Neural cell (in vitro differentiated cells): ENCODE measurements at regions not wholly inside any gene's neighbourhood (a gene's known extent, or its start where the extent isn't known, plus 50 kb on each side); places are given as distances from the start of the nearest gene placed in this dataset.
"Not testable (repeated sequence)": the region's sequence is repeated elsewhere in the genome, so short reads cannot be mapped to it uniquely, and the experiment has no call there.

Experiments
- H2AFZ ChIP-seq: fragments of 200-600, 300-800 bp; sonication (generic), shearing (Covaris generic); 2 replicates; pipeline ENCODE4 v1.6.0; 2014; ENCODE audit warnings: low read depth, mild to moderate bottlenecking, antibody characterized with exemption, low read length, moderate library complexity
- H3F3A ChIP-seq: fragments of 200-600 bp; shearing (Covaris generic); 2 replicates; pipeline ENCODE4 v1.6.1; 2016; ENCODE audit warnings: mild to moderate bottlenecking, moderate library complexity, mixed read lengths, antibody characterized with exemption, low read length; ENCODE audit not compliant: insufficient read depth, poor library complexity, severe bottlenecking
- H3K27ac ChIP-seq: fragments of 200-600, 300-800 bp; sonication (generic), shearing (Covaris generic); 2 replicates; pipeline ENCODE4 v1.5.1; 2014; ENCODE audit warnings: mild to moderate bottlenecking, low read length, moderate library complexity
- H3K27me3 ChIP-seq: fragments of 300-800, 200-600 bp; sonication (generic), shearing (Covaris generic); 2 replicates; pipeline ENCODE4 v1.6.0; 2014; ENCODE audit warnings: mild to moderate bottlenecking, low read depth, low read length, moderate library complexity; ENCODE audit not compliant: insufficient read depth
- H3K36me3 ChIP-seq: fragments of 300-800, 200-600 bp; sonication (generic), shearing (Covaris generic); 2 replicates; pipeline ENCODE4 v1.5.1; 2014; ENCODE audit warnings: mild to moderate bottlenecking, antibody characterized with exemption, low read length, moderate library complexity; ENCODE audit not compliant: insufficient read depth
- H3K4me2 ChIP-seq: fragments of 300-800, 200-600 bp; sonication (generic), shearing (Covaris generic); 2 replicates; pipeline ENCODE4 v1.6.0; 2014; ENCODE audit warnings: mild to moderate bottlenecking, low read length
- H3K4me3 ChIP-seq: fragments of 300-800, 200-600 bp; sonication (generic), shearing (Covaris generic); 2 replicates; pipeline ENCODE4 v1.5.1; 2014; ENCODE audit warnings: mild to moderate bottlenecking, low read length, moderate library complexity
- H3K79me2 ChIP-seq: fragments of 200-600 bp; shearing (Covaris generic); replicated peaks from 2 replicates; pipeline ENCODE4 v1.6.0; 2014; ENCODE audit warnings: mild to moderate bottlenecking, low read length, moderate library complexity; ENCODE audit not compliant: insufficient read depth
- H3K9ac ChIP-seq: fragments of 300-800, 200-600 bp; sonication (generic), shearing (Covaris generic); 2 replicates; pipeline ENCODE4 v1.6.1; 2016; ENCODE audit warnings: mild to moderate bottlenecking, low read length, mixed read lengths
- H3K9me2 ChIP-seq: fragments of 200-600 bp; shearing (Covaris generic); 2 replicates; pipeline ENCODE4 v1.6.1; 2016; ENCODE audit warnings: mild to moderate bottlenecking, low read length, mixed read lengths; ENCODE audit not compliant: insufficient read depth
- H3K9me3 ChIP-seq: fragments of 200-600, 300-800 bp; sonication (generic), shearing (Covaris generic); 2 replicates; pipeline ENCODE4 v1.6.1; 2016; ENCODE audit warnings: mild to moderate bottlenecking, mixed run types, low read length, moderate library complexity, mixed read lengths
- H4K20me1 ChIP-seq: fragments of 200-600 bp; shearing (Covaris generic); 2 replicates; pipeline ENCODE4 v1.6.1; 2016; ENCODE audit warnings: mild to moderate bottlenecking, mixed run types; ENCODE audit not compliant: insufficient read depth
- EP300 ChIP-seq: fragments of 450-650 bp; conservative IDR thresholded peaks from 2 replicates; pipeline ENCODE4 v1.6.1; 2014; ENCODE audit warnings: antibody characterized with exemption, mild to moderate bottlenecking, moderate library complexity; ENCODE audit not compliant: poor library complexity, severe bottlenecking
- EZH2 ChIP-seq: fragments of 200-600, 300-800 bp; shearing (Covaris generic), sonication (generic); IDR thresholded peaks from 2 replicates; pipeline ENCODE4 v1.6.1; 2014; ENCODE audit warnings: antibody characterized with exemption, low read length, borderline replicate concordance, mild to moderate bottlenecking; ENCODE audit not compliant: insufficient read depth, poor library complexity, severe bottlenecking
- MXI1 ChIP-seq: fragments of 450-650 bp; conservative IDR thresholded peaks from 2 replicates; pipeline ENCODE4 v1.6.1; 2014; ENCODE audit warnings: antibody characterized with exemption, mild to moderate bottlenecking; ENCODE audit not compliant: poor library complexity, severe bottlenecking
- POLR2AphosphoS5 ChIP-seq: IDR thresholded peaks from 2 replicates; pipeline ENCODE4 v1.6.1; 2012
- RAD21 ChIP-seq: fragments of 450-650 bp; conservative IDR thresholded peaks from 2 replicates; pipeline ENCODE4 v1.6.1; 2014; ENCODE audit warnings: antibody characterized with exemption, mild to moderate bottlenecking, moderate library complexity
- SMC3 ChIP-seq: fragments of 450-650 bp; conservative IDR thresholded peaks from 2 replicates; pipeline ENCODE4 v1.6.1; 2014; ENCODE audit warnings: antibody characterized with exemption, mild to moderate bottlenecking, moderate library complexity; ENCODE audit not compliant: poor library complexity
- TAF1 ChIP-seq: IDR thresholded peaks from 2 replicates; pipeline ENCODE4 v1.6.1; 2012; ENCODE audit warnings: low read depth
- TF ChIP-seq, protein P1 (sequence below): IDR thresholded peaks from 2 replicates; pipeline ENCODE4 v1.6.1; 2012; ENCODE audit warnings: borderline replicate concordance
- TF ChIP-seq, protein P2 (sequence below): fragments of 450-650 bp; IDR thresholded peaks from 2 replicates; pipeline ENCODE4 v1.5.1; 2014; ENCODE audit warnings: antibody characterized with exemption, mild to moderate bottlenecking, moderate library complexity; ENCODE audit not compliant: poor library complexity, severe bottlenecking

DNA sequence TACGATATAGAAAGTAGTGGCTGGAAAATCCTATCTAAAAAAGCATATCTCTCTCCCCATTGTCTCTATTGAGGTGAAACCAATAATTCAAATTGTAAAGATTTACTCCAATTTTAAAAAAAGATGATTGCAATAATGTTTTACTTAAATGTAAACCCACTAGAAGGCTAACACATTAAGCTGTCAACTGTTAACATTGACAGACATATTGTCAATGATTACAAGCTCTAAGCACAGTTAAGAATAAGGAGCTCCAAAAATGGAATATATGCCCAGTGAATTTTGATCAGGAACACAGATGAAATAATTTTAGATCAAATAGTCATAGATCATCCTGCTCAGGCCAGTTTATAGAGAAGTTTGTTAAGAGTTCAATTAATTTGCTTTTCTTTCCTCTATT lies 123.6 kb upstream of the NETO1 start:
- no peak overlapping the region for H2AFZ ChIP-seq
- H3K9me2 ChIP-seq: no peaks in the 10 kb centered on the region
- H3K9ac ChIP-seq: no peak overlapping the region
- H3F3A ChIP-seq: no peaks in the 10 kb centered on the region
- no peaks in the 10 kb centered on the region for H3K36me3 ChIP-seq
- no peak overlapping the region for H3K4me2 ChIP-seq
- H3K9me3 ChIP-seq: no peaks in the 10 kb centered on the region
- no peak for TF ChIP-seq RAD21
- TF ChIP-seq EP300: peak; percentile 91
- peak; percentile 78 for TF ChIP-seq POLR2AphosphoS5
- H3K4me3 ChIP-seq: no peak overlapping the region
- no peaks in the 10 kb centered on the region for H4K20me1 ChIP-seq
- no peaks in the 10 kb centered on the region for H3K27me3 ChIP-seq
- H3K79me2 ChIP-seq: no peaks in the 10 kb centered on the region
- peak overlapping the region; percentile 13 for H3K27ac ChIP-seq

DNA sequence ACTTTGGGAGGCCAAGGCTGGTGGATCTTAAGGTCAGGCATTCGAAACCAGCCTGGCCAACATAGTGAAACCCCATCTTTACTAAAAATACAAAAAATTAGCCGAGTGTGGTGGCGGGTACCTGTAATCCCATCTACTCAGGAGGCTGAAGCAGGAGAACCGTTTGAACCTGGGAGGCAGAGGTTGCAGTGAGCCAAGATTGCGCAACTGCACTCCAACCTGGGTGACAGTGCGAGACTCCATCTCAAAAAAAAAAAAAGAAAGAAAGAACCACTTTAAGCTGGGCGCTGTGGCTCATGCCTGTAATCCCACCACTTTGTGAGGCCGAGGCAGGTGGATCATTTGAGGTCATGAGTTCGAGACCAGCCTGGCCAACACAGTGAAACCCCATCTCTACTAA lies 119.8 kb upstream of the NETO1 start:
- H2AFZ ChIP-seq, H3K36me3 ChIP-seq, H3K9ac ChIP-seq, H4K20me1 ChIP-seq, H3F3A ChIP-seq, H3K9me3 ChIP-seq, H3K27ac ChIP-seq, H3K4me2 ChIP-seq, H3K4me3 ChIP-seq, H3K9me2 ChIP-seq, H3K79me2 ChIP-seq, H3K27me3 ChIP-seq: not testable (repeated sequence)

DNA sequence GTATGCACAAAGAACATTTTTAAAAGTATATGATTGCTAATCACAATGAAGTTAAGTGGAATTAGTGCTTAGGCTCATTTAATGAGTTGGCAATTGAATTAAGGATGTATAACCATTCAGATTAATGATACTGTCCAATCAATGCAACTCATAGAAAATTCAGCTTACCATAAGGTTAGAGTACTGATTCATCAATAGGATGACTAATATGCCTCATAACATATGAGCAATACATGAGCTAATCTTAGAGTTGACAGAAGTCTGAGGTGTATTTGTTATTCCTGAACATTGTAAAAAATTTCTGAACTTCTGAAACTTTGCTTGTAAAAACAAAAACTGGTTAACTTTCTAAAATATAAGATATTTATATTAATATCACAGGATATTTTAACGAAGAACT lies 118.3 kb upstream of the NETO1 start:
- Histone ChIP-seq H3F3A (no peaks in the 10 kb centered on the region), H3K27ac (no peak overlapping the region), H3K36me3 (no peaks in the 10 kb centered on the region), H3K27me3 (no peaks in the 10 kb centered on the region), H2AFZ (no peak overlapping the region), H3K9ac (no peak overlapping the region), H3K4me2 (no peak overlapping the region), H3K9me2 (no peaks in the 10 kb centered on the region), H3K9me3 (no peaks in the 10 kb centered on the region), H4K20me1 (no peaks in the 10 kb centered on the region), H3K79me2 (no peaks in the 10 kb centered on the region), H3K4me3 (no peak overlapping the region)
- TF ChIP-seq SMC3 (no peak), MXI1 (no peak), TAF1 (no peak), EZH2 (no peak), POLR2AphosphoS5 (no peak), RAD21 (no peak), EP300 (no peak)
- TF ChIP-seq, protein P1, sequence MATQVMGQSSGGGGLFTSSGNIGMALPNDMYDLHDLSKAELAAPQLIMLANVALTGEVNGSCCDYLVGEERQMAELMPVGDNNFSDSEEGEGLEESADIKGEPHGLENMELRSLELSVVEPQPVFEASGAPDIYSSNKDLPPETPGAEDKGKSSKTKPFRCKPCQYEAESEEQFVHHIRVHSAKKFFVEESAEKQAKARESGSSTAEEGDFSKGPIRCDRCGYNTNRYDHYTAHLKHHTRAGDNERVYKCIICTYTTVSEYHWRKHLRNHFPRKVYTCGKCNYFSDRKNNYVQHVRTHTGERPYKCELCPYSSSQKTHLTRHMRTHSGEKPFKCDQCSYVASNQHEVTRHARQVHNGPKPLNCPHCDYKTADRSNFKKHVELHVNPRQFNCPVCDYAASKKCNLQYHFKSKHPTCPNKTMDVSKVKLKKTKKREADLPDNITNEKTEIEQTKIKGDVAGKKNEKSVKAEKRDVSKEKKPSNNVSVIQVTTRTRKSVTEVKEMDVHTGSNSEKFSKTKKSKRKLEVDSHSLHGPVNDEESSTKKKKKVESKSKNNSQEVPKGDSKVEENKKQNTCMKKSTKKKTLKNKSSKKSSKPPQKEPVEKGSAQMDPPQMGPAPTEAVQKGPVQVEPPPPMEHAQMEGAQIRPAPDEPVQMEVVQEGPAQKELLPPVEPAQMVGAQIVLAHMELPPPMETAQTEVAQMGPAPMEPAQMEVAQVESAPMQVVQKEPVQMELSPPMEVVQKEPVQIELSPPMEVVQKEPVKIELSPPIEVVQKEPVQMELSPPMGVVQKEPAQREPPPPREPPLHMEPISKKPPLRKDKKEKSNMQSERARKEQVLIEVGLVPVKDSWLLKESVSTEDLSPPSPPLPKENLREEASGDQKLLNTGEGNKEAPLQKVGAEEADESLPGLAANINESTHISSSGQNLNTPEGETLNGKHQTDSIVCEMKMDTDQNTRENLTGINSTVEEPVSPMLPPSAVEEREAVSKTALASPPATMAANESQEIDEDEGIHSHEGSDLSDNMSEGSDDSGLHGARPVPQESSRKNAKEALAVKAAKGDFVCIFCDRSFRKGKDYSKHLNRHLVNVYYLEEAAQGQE: no peak
- TF ChIP-seq, protein P2, sequence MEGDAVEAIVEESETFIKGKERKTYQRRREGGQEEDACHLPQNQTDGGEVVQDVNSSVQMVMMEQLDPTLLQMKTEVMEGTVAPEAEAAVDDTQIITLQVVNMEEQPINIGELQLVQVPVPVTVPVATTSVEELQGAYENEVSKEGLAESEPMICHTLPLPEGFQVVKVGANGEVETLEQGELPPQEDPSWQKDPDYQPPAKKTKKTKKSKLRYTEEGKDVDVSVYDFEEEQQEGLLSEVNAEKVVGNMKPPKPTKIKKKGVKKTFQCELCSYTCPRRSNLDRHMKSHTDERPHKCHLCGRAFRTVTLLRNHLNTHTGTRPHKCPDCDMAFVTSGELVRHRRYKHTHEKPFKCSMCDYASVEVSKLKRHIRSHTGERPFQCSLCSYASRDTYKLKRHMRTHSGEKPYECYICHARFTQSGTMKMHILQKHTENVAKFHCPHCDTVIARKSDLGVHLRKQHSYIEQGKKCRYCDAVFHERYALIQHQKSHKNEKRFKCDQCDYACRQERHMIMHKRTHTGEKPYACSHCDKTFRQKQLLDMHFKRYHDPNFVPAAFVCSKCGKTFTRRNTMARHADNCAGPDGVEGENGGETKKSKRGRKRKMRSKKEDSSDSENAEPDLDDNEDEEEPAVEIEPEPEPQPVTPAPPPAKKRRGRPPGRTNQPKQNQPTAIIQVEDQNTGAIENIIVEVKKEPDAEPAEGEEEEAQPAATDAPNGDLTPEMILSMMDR: no peak
